GM23248 (cell line): ENCODE measurements at regions not wholly inside any gene's neighbourhood (a gene's known extent, or its start where the extent isn't known, plus 50 kb on each side); places are given as distances from the start of the nearest gene placed in this dataset.
A peak's percentile ranks its signal among the peaks of the same experiment; 100 is the strongest.

ENCODE experiments used
- DNase-seq: peaks from one replicate; pipeline ENCODE4 v3.0.0-alpha.2; 2015
- H2AFZ ChIP-seq: fragments of 200-600 bp; sonication (generic); 2 replicates; pipeline ENCODE4 v1.6.1; 2016; ENCODE audit warnings: antibody characterized with exemption
- H3F3A ChIP-seq: fragments of 200-600 bp; sonication (generic); 2 replicates; pipeline ENCODE4 v1.6.1; 2016; ENCODE audit warnings: mild to moderate bottlenecking, antibody characterized with exemption, mixed run types; ENCODE audit not compliant: insufficient read depth
- H3K27ac ChIP-seq: fragments of 200-600 bp; sonication (generic); 2 replicates; pipeline ENCODE4 v1.5.1; 2016; ENCODE audit warnings: mild to moderate bottlenecking
- H3K27me3 ChIP-seq: fragments of 200-600 bp; sonication (generic); replicated peaks from 2 replicates; pipeline ENCODE4 v1.6.1; 2016; ENCODE audit warnings: mild to moderate bottlenecking; ENCODE audit not compliant: insufficient read depth
- H3K36me3 ChIP-seq: fragments of 200-600 bp; sonication (generic); 2 replicates; pipeline ENCODE4 v1.6.1; 2016; ENCODE audit warnings: low read depth, mild to moderate bottlenecking
- H3K4me1 ChIP-seq: fragments of 200-600 bp; sonication (generic); 2 replicates; pipeline ENCODE4 v1.6.1; 2016; ENCODE audit warnings: mild to moderate bottlenecking; ENCODE audit not compliant: insufficient read depth
- H3K4me2 ChIP-seq: fragments of 200-600 bp; sonication (generic); one replicate; pipeline ENCODE4 v1.6.1; 2016; ENCODE audit warnings: mild to moderate bottlenecking; ENCODE audit not compliant: unreplicated experiment
- H3K4me3 ChIP-seq: fragments of 200-600 bp; sonication (generic); 2 replicates; pipeline ENCODE4 v1.5.1; 2016; ENCODE audit warnings: mild to moderate bottlenecking
- H3K79me2 ChIP-seq: fragments of 200-600 bp; sonication (generic); 2 replicates; pipeline ENCODE4 v1.6.1; 2016; ENCODE audit warnings: mild to moderate bottlenecking; ENCODE audit not compliant: insufficient read depth
- H3K9ac ChIP-seq: fragments of 200-600 bp; sonication (generic); 2 replicates; pipeline ENCODE4 v1.6.1; 2016; ENCODE audit warnings: mild to moderate bottlenecking
- H3K9me2 ChIP-seq: fragments of 200-600 bp; sonication (generic); 2 replicates; pipeline ENCODE4 v1.6.1; 2016; ENCODE audit warnings: mixed run types, mild to moderate bottlenecking, moderate library complexity; ENCODE audit not compliant: insufficient read depth
- H3K9me3 ChIP-seq: fragments of 200-600 bp; sonication (generic); one replicate; pipeline ENCODE4 v1.6.1; 2017; ENCODE audit warnings: low read depth
- H4K20me1 ChIP-seq: fragments of 200-600 bp; sonication (generic); 2 replicates; pipeline ENCODE4 v1.6.0; 2016; ENCODE audit not compliant: insufficient read depth
- EZH2 ChIP-seq: fragments of 200-600 bp; sonication (generic); IDR thresholded peaks from 2 replicates; pipeline ENCODE4 v1.6.1; 2018; ENCODE audit warnings: antibody characterized with exemption, mild to moderate bottlenecking; ENCODE audit not compliant: insufficient read depth, poor library complexity, severe bottlenecking
- EZH2phosphoT487 ChIP-seq: fragments of 200-600 bp; sonication (generic); IDR thresholded peaks from 2 replicates; pipeline ENCODE4 v1.6.1; 2018; ENCODE audit warnings: antibody characterized with exemption, moderate library complexity, mild to moderate bottlenecking, low read depth; ENCODE audit not compliant: insufficient read depth
- WGBS, 2 experiments: methylation state at CpG; one replicate each; pipeline ENCODE4 v1.1.6; 2015 to 2017; ENCODE audit warnings: low lambda C conversion rate in 2 of 2, low coverage in 1 of 2; ENCODE audit errors: missing lambda C conversion rate in 2 of 2; 5-methylcytosine and 5-hydroxymethylcytosine counted together
- in situ Hi-C: fragments of 300-500 bp; cut with MboI; formaldehyde crosslinking; loops from 2 replicates; pipeline ENCODE4 v1.15.0; 2020

GRCh38 chr1:83029050-83029449, 969.9 kb downstream of the TTLL7 start:
- no peaks in the 10 kb centered on the region for H3K9me3 ChIP-seq
- no peaks in the 10 kb centered on the region for H3F3A ChIP-seq
- H3K4me3 ChIP-seq = no peak overlapping the region
- in situ Hi-C loops = no loop called here
- WGBS, 2 experiments = 74 to 87% methylated on average over 3 of the region's 3 CpGs
- no peak overlapping the region for H2AFZ ChIP-seq
- H3K27me3 ChIP-seq = no peaks in the 10 kb centered on the region
- DNase-seq = no peak
- H3K9ac ChIP-seq = no peak overlapping the region
- no peak overlapping the region for H3K4me2 ChIP-seq
- no peaks in the 10 kb centered on the region for H4K20me1 ChIP-seq
- no peaks in the 10 kb centered on the region; the same call in 1 of the 2 replicates for H3K9me2 ChIP-seq
- H3K79me2 ChIP-seq = no peaks in the 10 kb centered on the region
- H3K4me1 ChIP-seq = peaks cover 16% of the 10 kb centered on the region; the same call in 1 of the 2 replicates
- TF ChIP-seq EZH2 (no peak), EZH2phosphoT487 (no peak)
- no peaks in the 10 kb centered on the region for H3K36me3 ChIP-seq
- no peak overlapping the region for H3K27ac ChIP-seq

- no peaks in the 10 kb centered on the region for H3K9me3 ChIP-seq
- in situ Hi-C loops = no loop called here
- H3K27me3 ChIP-seq = no peaks in the 10 kb centered on the region
- H3K27ac ChIP-seq = no peak overlapping the region
- H2AFZ ChIP-seq = no peak overlapping the region
- no peaks in the 10 kb centered on the region for H3K36me3 ChIP-seq
- no peak overlapping the region for H3K4me2 ChIP-seq
- peaks cover 12% of the 10 kb centered on the region; the same call in 1 of the 2 replicates for H3K4me1 ChIP-seq
- no peak for TF ChIP-seq EZH2phosphoT487
- TF ChIP-seq EZH2 = no peak
- H3F3A ChIP-seq = no peaks in the 10 kb centered on the region
- no peaks in the 10 kb centered on the region for H4K20me1 ChIP-seq
- H3K4me3 ChIP-seq = no peak overlapping the region
- H3K9ac ChIP-seq = no peak overlapping the region
- no peaks in the 10 kb centered on the region; the same call in 1 of the 2 replicates for H3K9me2 ChIP-seq
- DNase-seq = no peak
- H3K79me2 ChIP-seq = no peaks in the 10 kb centered on the region
These were observed 970.5 kb downstream of the TTLL7 start for GRCh38 chr1:83028467-83028866.

GRCh38 chr1:83027511-83027910, 971.4 kb downstream of the TTLL7 start:
- in situ Hi-C loops = no loop called here
- H3K4me3 ChIP-seq = no peak overlapping the region

DNA sequence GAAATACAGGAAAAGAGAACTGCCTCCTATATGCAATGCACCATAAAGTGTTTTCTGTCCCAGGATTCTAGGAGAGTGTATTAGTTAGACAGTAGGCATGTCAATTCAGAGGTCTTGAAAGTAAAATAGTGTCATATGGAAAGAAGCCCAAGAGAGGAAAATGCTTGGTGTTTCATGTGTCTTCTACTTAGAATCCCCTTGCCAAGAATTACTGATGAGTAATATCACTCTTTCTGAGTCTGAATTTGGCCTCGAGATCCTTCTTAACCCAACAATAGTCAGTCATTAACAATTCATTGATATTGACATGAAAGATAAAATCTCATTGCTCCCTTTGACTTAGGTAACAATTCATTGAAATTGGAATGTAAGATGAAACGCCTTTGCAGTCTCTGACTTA, 972.2 kb downstream of the TTLL7 start:
- Histone ChIP-seq H2AFZ (no peak overlapping the region), H3K4me2 (no peak overlapping the region), H3K9ac (no peak overlapping the region), H3K9me3 (no peaks in the 10 kb centered on the region), H3K9me2 (no peaks in the 10 kb centered on the region; the same call in 1 of the 2 replicates), H3K4me1 (peaks cover 8% of the 10 kb centered on the region; the same call in 1 of the 2 replicates), H3F3A (no peaks in the 10 kb centered on the region), H3K27me3 (no peaks in the 10 kb centered on the region), H4K20me1 (no peaks in the 10 kb centered on the region), H3K36me3 (no peaks in the 10 kb centered on the region), H3K4me3 (no peak overlapping the region), H3K79me2 (no peaks in the 10 kb centered on the region), H3K27ac (no peak overlapping the region)
- TF ChIP-seq EZH2 = no peak
- TF ChIP-seq EZH2phosphoT487 = no peak
- in situ Hi-C loops = no loop called here
- WGBS, 2 experiments = 35 to 41% methylated on average over 2 of the region's 2 CpGs
- DNase-seq = peak; percentile 66

More at GRCh38 chr1:83027511-83027910, 971.4 kb downstream of the TTLL7 start:
- 94 to 95% methylated on average over 1 of the region's 1 CpG for WGBS, 2 experiments
- no peaks in the 10 kb centered on the region for H3K36me3 ChIP-seq
- no peak overlapping the region for H2AFZ ChIP-seq
- H3K9ac ChIP-seq = no peak overlapping the region
- H3F3A ChIP-seq = no peaks in the 10 kb centered on the region
- no peaks in the 10 kb centered on the region for H4K20me1 ChIP-seq
- H3K4me2 ChIP-seq = no peak overlapping the region
- DNase-seq = no peak
- peaks cover 8% of the 10 kb centered on the region; the same call in 1 of the 2 replicates for H3K4me1 ChIP-seq
- no peak overlapping the region for H3K27ac ChIP-seq
- H3K9me2 ChIP-seq = no peaks in the 10 kb centered on the region; the same call in 1 of the 2 replicates
- no peaks in the 10 kb centered on the region for H3K79me2 ChIP-seq
- TF ChIP-seq EZH2phosphoT487 = no peak
- TF ChIP-seq EZH2 = no peak
- no peaks in the 10 kb centered on the region for H3K9me3 ChIP-seq
- no peaks in the 10 kb centered on the region for H3K27me3 ChIP-seq
